GM12872 (cell line): ENCODE measurements at regions not wholly inside any gene's neighbourhood (a gene's known extent, or its start where the extent isn't known, plus 50 kb on each side); places are given as distances from the start of the nearest gene placed in this dataset.

Source experiments
- CTCF ChIP-seq: IDR thresholded peaks from 3 replicates; pipeline ENCODE4 v1.5.1; 2011; ENCODE audit warnings: low read depth, mild to moderate bottlenecking, low read length, moderate library complexity; ENCODE audit not compliant: insufficient read depth

- no peak for TF ChIP-seq CTCF
These were observed 52.0 kb downstream of the LRATD1 start for GRCh38 chr2:14684516-14684915.

GRCh38 chr2:14690926-14691325, 58.4 kb downstream of the LRATD1 start:
- TF ChIP-seq CTCF, result no peak

GRCh38 chr2:14693874-14694273, 61.4 kb downstream of the LRATD1 start:
- TF ChIP-seq CTCF, result no peak

GRCh38 chr2:14700753-14701152, 68.2 kb downstream of the LRATD1 start:
- TF ChIP-seq CTCF, result no peak

- TF ChIP-seq CTCF, result no peak
These were observed 69.7 kb downstream of the LRATD1 start for GRCh38 chr2:14702258-14702657.

- TF ChIP-seq CTCF, result no peak
These were observed 73.7 kb downstream of the LRATD1 start for GRCh38 chr2:14706201-14706600.

GRCh38 chr2:14712111-14712510, 79.6 kb downstream of the LRATD1 start:
- no peak for TF ChIP-seq CTCF

GRCh38 chr2:14713248-14713647, 80.7 kb downstream of the LRATD1 start:
- no peak for TF ChIP-seq CTCF
